ENCODE measurements at regions not wholly inside any gene's neighbourhood (a gene's known extent, or its start where the extent isn't known, plus 50 kb on each side); places are given as distances from the start of the nearest gene placed in this dataset.

DNA sequence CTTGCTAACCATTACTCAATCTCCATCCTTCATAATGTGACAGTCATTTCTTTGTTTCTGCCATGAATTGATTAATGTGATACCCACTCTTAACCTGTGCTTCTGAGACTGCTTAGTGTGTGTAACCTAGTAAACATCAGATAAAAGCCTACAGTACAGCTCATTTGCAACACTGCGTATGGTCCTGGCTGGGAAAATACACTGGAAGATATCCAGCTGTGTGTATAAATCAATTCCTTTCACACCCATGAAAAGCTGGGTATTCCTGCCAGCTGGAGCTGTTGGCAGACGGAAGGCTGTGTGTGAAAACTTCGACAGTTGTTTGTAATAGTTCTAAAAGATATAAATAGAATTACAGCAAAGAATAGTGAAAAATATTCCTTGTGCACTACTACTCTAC, 509.2 kb downstream of the FRK start:
- TF ChIP-seq, protein P1, sequence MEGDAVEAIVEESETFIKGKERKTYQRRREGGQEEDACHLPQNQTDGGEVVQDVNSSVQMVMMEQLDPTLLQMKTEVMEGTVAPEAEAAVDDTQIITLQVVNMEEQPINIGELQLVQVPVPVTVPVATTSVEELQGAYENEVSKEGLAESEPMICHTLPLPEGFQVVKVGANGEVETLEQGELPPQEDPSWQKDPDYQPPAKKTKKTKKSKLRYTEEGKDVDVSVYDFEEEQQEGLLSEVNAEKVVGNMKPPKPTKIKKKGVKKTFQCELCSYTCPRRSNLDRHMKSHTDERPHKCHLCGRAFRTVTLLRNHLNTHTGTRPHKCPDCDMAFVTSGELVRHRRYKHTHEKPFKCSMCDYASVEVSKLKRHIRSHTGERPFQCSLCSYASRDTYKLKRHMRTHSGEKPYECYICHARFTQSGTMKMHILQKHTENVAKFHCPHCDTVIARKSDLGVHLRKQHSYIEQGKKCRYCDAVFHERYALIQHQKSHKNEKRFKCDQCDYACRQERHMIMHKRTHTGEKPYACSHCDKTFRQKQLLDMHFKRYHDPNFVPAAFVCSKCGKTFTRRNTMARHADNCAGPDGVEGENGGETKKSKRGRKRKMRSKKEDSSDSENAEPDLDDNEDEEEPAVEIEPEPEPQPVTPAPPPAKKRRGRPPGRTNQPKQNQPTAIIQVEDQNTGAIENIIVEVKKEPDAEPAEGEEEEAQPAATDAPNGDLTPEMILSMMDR (IDR thresholded peaks at IDR 0.05; ENCODE audit: extremely low read depth in 1 of 2, insufficient read depth in 1 of 2, low read depth in 1 of 2, low read length in 2 of 2) = no peak
- TF ChIP-seq POLR2A (IDR thresholded peaks at IDR 0.05; ENCODE audit: low read depth, low read length) (no peak), EZH2 (IDR thresholded peaks at IDR 0.05; ENCODE audit: borderline replicate concordance, low read depth, low read length, severe bottlenecking) (no peak), MYC (IDR thresholded peaks at IDR 0.05; ENCODE audit: low read depth, low read length) (no peak)
